ENCODE measurements at regions not wholly inside any gene's neighbourhood (a gene's known extent, or its start where the extent isn't known, plus 50 kb on each side); places are given as distances from the start of the nearest gene placed in this dataset.

DNA sequence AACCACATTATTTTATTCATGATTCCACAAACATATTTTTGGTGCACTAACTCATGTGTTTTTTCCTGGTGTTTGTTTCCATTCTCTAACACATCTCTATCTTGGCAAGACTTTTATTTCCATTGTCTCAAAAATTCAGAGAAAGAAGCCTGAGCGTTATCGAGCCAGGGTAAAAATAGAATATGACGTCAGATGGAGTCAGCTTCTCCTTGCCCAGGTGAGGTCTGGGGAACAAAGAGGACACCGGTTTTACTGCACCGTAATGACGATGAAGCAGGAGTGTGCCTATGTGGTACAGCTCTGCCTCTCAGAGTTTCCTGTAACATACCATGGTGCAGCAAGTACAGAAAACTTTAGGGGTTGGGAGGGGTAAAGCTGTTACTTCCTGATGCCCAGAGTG lies 661.6 kb downstream of the PLCL1 start:
- TF ChIP-seq, protein P1, sequence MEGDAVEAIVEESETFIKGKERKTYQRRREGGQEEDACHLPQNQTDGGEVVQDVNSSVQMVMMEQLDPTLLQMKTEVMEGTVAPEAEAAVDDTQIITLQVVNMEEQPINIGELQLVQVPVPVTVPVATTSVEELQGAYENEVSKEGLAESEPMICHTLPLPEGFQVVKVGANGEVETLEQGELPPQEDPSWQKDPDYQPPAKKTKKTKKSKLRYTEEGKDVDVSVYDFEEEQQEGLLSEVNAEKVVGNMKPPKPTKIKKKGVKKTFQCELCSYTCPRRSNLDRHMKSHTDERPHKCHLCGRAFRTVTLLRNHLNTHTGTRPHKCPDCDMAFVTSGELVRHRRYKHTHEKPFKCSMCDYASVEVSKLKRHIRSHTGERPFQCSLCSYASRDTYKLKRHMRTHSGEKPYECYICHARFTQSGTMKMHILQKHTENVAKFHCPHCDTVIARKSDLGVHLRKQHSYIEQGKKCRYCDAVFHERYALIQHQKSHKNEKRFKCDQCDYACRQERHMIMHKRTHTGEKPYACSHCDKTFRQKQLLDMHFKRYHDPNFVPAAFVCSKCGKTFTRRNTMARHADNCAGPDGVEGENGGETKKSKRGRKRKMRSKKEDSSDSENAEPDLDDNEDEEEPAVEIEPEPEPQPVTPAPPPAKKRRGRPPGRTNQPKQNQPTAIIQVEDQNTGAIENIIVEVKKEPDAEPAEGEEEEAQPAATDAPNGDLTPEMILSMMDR (IDR thresholded peaks at IDR 0.05) = no peak
- no peak for TF ChIP-seq POLR2A (IDR thresholded peaks at IDR 0.05)
